Activated B cell treated with CpG ODN at 0.5 μM for 24 hours (primary cell): ENCODE measurements at regions not wholly inside any gene's neighbourhood (a gene's known extent, or its start where the extent isn't known, plus 50 kb on each side); places are given as distances from the start of the nearest gene placed in this dataset.

Experiments used
- ATAC-seq: fragments of 200-7000 bp; cut with Tn5 transposase; one replicate; pipeline ENCODE4 v1.10.0; 2021; ENCODE audit warnings: low read depth, mild to moderate bottlenecking, moderate library complexity
- CTCF ChIA-PET: fragments of 350-600 bp; sonication (Branson Sonifier 250); formaldehyde crosslinking; loops from one replicate; lab custom pipeline; 2021; ENCODE audit warnings: antibody characterized with exemption; lab: Charles Lee
- POLR2A ChIA-PET: fragments of 350-600 bp; sonication (Branson Sonifier 250); formaldehyde crosslinking; loops from one replicate; lab custom pipeline; 2021; ENCODE audit warnings: antibody characterized with exemption; lab: Charles Lee
- DNase-seq: peaks from one replicate; pipeline ENCODE4 v3.0.0; 2022
- H3K27ac Mint-ChIP-seq: one replicate; pipeline ENCODE4 v1.8.0; 2020; ENCODE audit warnings: mixed read lengths
- H3K27me3 Mint-ChIP-seq: one replicate; pipeline ENCODE4 v1.8.0; 2021; ENCODE audit warnings: mixed read lengths
- H3K36me3 Mint-ChIP-seq: one replicate; pipeline ENCODE4 v1.8.0; 2021; ENCODE audit warnings: low read depth, mixed read lengths
- H3K4me1 Mint-ChIP-seq: one replicate; pipeline ENCODE4 v1.8.0; 2021; ENCODE audit warnings: mixed read lengths
- H3K4me3 Mint-ChIP-seq: one replicate; pipeline ENCODE4 v1.8.0; 2020; ENCODE audit warnings: mild to moderate bottlenecking, mixed read lengths
- H3K9me3 Mint-ChIP-seq: one replicate; pipeline ENCODE4 v1.8.0; 2020; ENCODE audit warnings: mixed read lengths
- CTCF ChIP-seq: fragments of 200-600 bp; IDR thresholded peaks from one replicate; pipeline ENCODE4 v1.8.0; 2022; ENCODE audit warnings: antibody characterized with exemption, mild to moderate bottlenecking
- intact Hi-C: fragments of 100-400 bp; cut with micrococcal nuclease; formaldehyde crosslinking; loops from one replicate; pipeline ENCODE4 v1.15.1; 2024

DNA sequence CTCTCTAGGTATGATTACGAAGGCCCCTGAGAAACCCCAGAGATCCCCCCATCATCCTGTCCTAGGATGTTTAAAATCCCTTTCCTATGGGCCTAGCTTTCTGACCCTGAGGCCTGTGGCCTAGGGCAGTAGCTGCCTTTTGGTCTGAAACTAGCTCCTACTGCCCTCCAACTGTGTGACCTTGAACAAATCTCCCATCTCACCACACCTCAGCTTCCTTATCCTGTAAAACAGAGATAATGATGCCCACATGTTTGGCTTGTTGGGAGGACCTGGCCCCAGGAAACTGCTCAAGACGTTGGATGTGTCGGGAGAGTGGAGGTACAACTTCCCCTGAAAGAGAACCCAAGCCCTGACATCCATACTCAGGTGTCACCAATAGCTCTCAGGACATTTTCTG, 213.2 kb downstream of the SMAD2 start:
- no peak for DNase-seq
- H3K27ac Mint-ChIP-seq, result no peak overlapping the region
- ChIA-PET POLR2A (no interaction called here), CTCF (interaction anchor here (0.7 kb wide), 1 partner anchor 31 kb away, joined by 3 read pairs; no protein-coding TSS in a partner anchor)
- no peaks in the 10 kb centered on the region for H3K4me1 Mint-ChIP-seq
- no peaks in the 10 kb centered on the region for H3K36me3 Mint-ChIP-seq
- H3K9me3 Mint-ChIP-seq, result no peaks in the 10 kb centered on the region
- H3K27me3 Mint-ChIP-seq, result peaks cover 1% of the 10 kb centered on the region
- no peak overlapping the region for H3K4me3 Mint-ChIP-seq
- no peak for ATAC-seq
- intact Hi-C loops, result no loop called here
- no peak for TF ChIP-seq CTCF

DNA sequence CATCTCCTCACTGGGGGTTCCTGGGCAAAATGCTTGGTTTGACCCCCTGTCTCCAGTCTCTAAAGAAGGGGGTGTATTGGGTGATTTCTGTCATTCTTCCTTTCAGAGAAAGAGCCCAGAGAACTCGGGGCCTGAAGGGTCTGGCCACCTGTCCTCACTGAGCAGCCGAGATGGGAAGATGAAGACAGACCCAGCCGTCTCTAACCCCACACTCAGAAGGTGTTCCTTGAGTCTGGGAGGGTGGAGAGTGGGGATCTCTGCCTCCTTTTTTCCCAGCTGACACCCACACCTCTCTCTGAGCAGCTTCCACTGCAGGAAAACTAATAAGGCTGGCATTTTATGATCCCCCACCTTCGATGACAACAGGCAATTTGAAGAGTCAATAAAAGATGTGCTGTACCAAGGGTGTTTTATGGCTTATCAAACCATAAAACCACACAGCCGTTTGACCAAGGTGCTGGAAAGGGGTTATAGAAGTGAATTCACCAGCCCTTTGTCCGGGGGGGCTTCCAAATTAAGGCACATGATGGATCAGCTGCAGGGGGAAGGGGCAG, 213.8 kb downstream of the SMAD2 start:
- Mint-ChIP-seq H3K36me3 (no peaks in the 10 kb centered on the region), H3K9me3 (no peaks in the 10 kb centered on the region), H3K4me3 (no peak overlapping the region), H3K4me1 (no peaks in the 10 kb centered on the region), H3K27me3 (peaks cover 1% of the 10 kb centered on the region), H3K27ac (no peak overlapping the region)
- CTCF ChIA-PET, result interaction anchor here (0.7 kb wide), 1 partner anchor 32 kb away, joined by 3 read pairs; no protein-coding TSS in a partner anchor
- DNase-seq (no peak), ATAC-seq (no peak)
- intact Hi-C loops, result no loop called here
- no peak for TF ChIP-seq CTCF
- POLR2A ChIA-PET, result no interaction called here

GRCh38 chr18:47710451-47710850, 220.0 kb downstream of the SMAD2 start:
- Mint-ChIP-seq H3K36me3 (no peaks in the 10 kb centered on the region), H3K4me1 (peaks cover 7% of the 10 kb centered on the region), H3K27ac (no peak overlapping the region), H3K27me3 (peaks cover 1% of the 10 kb centered on the region), H3K4me3 (no peak overlapping the region), H3K9me3 (peaks cover 2% of the 10 kb centered on the region)
- POLR2A ChIA-PET, result no interaction called here
- intact Hi-C loops, result no loop called here
- CTCF ChIA-PET, result no interaction called here
- DNase-seq (no peak), ATAC-seq (no peak)
- no peak for TF ChIP-seq CTCF

- CTCF ChIA-PET, result no interaction called here
- intact Hi-C loops, result no loop called here
- Mint-ChIP-seq H3K9me3 (peaks cover 4% of the 10 kb centered on the region), H3K4me1 (peaks cover 7% of the 10 kb centered on the region), H3K27me3 (peaks cover 1% of the 10 kb centered on the region), H3K36me3 (no peaks in the 10 kb centered on the region), H3K27ac (no peak overlapping the region), H3K4me3 (no peak overlapping the region)
- no peak for DNase-seq
- ATAC-seq, result no peak
- POLR2A ChIA-PET, result no interaction called here
- no peak for TF ChIP-seq CTCF
These were observed 220.9 kb downstream of the SMAD2 start for GRCh38 chr18:47709556-47709955.

DNA sequence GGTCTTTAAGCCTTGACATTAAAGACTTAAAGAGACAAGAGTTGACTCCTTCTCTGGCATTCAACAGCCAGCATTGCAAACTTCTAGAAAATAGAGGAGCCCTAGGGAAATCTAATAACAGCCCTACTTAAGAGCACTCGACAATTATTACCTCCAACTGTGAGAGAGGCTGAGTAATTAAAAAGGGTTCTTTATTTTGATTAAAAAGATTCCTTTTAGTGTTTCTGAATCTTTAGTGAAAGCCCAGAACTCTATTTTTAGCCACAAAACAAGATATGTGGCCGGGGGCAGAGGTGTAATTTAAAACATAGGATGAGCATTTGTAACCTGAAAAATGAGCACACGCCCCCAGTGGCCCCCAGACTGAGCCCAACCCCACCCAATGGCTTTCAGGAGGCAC, 222.3 kb downstream of the SMAD2 start:
- no peak for ATAC-seq
- CTCF ChIA-PET, result no interaction called here

More for the DNA sequence above, 222.3 kb downstream of the SMAD2 start:
- Mint-ChIP-seq H3K36me3 (no peaks in the 10 kb centered on the region), H3K9me3 (peaks cover 4% of the 10 kb centered on the region), H3K4me3 (no peak overlapping the region), H3K27me3 (peaks cover 1% of the 10 kb centered on the region), H3K4me1 (peaks cover 7% of the 10 kb centered on the region), H3K27ac (no peak overlapping the region)
- no peak for TF ChIP-seq CTCF
- POLR2A ChIA-PET, result no interaction called here
- DNase-seq, result no peak
- intact Hi-C loops, result no loop called here
